ENCODE measurements at regions not wholly inside any gene's neighbourhood (a gene's known extent, or its start where the extent isn't known, plus 50 kb on each side); places are given as distances from the start of the nearest gene placed in this dataset.

GRCh38 chr17:71986886-71987285 lies 133.9 kb upstream of the SOX9 start:
- Histone ChIP-seq H3F3A (ENCODE audit: insufficient read depth) (no peaks in the 10 kb centered on the region), H2AFZ (ENCODE audit: low read depth, low read length, severe bottlenecking) (no peak overlapping the region), H3K27me3 (ENCODE audit: low read length) (no peaks in the 10 kb centered on the region), H3K4me3 (ENCODE audit: insufficient read depth, low read length, poor library complexity, severe bottlenecking) (no peak overlapping the region), H4K20me1 (ENCODE audit: low read depth, low read length) (no peaks in the 10 kb centered on the region), H3K4me2 (ENCODE audit: low read depth, low read length, poor library complexity, severe bottlenecking) (no peak overlapping the region), H3K9me3 (ENCODE audit: insufficient read depth, low read length) (no peaks in the 10 kb centered on the region), H3K9ac (ENCODE audit: low read length) (no peak overlapping the region), H3K27ac (ENCODE audit: low read depth, low read length) (no peak overlapping the region), H3K79me2 (ENCODE audit: insufficient read depth, low read length) (no peaks in the 10 kb centered on the region), H3K36me3 (ENCODE audit: low read length) (no peaks in the 10 kb centered on the region), H3K9me2 (replicated peaks; ENCODE audit: insufficient read depth, low read length) (no peaks in the 10 kb centered on the region)
- TF ChIP-seq EZH2phosphoT487 (conservative IDR thresholded peaks at IDR 0.05; ENCODE audit: low read length) (no peak), CTCF (IDR thresholded peaks at IDR 0.05; ENCODE audit: insufficient read depth, low read length, poor library complexity, severe bottlenecking) (no peak)

GRCh38 chr17:71987634-71988033 lies 133.2 kb upstream of the SOX9 start:
- Histone ChIP-seq H2AFZ (ENCODE audit: low read depth, low read length, severe bottlenecking) (no peak overlapping the region), H3K27ac (ENCODE audit: low read depth, low read length) (no peak overlapping the region)
- TF ChIP-seq CTCF (IDR thresholded peaks at IDR 0.05; ENCODE audit: insufficient read depth, low read length, poor library complexity, severe bottlenecking) (no peak), EZH2phosphoT487 (conservative IDR thresholded peaks at IDR 0.05; ENCODE audit: low read length) (no peak)

GRCh38 chr17:71989117-71989516 lies 131.7 kb upstream of the SOX9 start:
- Histone ChIP-seq H3K36me3 (ENCODE audit: low read length) (no peaks in the 10 kb centered on the region), H4K20me1 (ENCODE audit: low read depth, low read length) (no peaks in the 10 kb centered on the region), H3K79me2 (ENCODE audit: insufficient read depth, low read length) (no peaks in the 10 kb centered on the region), H3K9ac (ENCODE audit: low read length) (no peak overlapping the region), H3K4me3 (ENCODE audit: insufficient read depth, low read length, poor library complexity, severe bottlenecking) (no peak overlapping the region), H3K9me2 (replicated peaks; ENCODE audit: insufficient read depth, low read length) (no peaks in the 10 kb centered on the region), H3K4me2 (ENCODE audit: low read depth, low read length, poor library complexity, severe bottlenecking) (no peak overlapping the region), H3K27me3 (ENCODE audit: low read length) (no peaks in the 10 kb centered on the region), H3K9me3 (ENCODE audit: insufficient read depth, low read length) (no peaks in the 10 kb centered on the region), H2AFZ (ENCODE audit: low read depth, low read length, severe bottlenecking) (no peak overlapping the region), H3F3A (ENCODE audit: insufficient read depth) (no peaks in the 10 kb centered on the region), H3K27ac (ENCODE audit: low read depth, low read length) (no peak overlapping the region)
- TF ChIP-seq EZH2phosphoT487 (conservative IDR thresholded peaks at IDR 0.05; ENCODE audit: low read length), result no peak

More at GRCh38 chr17:71987634-71988033, 133.2 kb upstream of the SOX9 start:
- Histone ChIP-seq H3K4me3 (ENCODE audit: insufficient read depth, low read length, poor library complexity, severe bottlenecking) (no peak overlapping the region), H3F3A (ENCODE audit: insufficient read depth) (no peaks in the 10 kb centered on the region), H3K9ac (ENCODE audit: low read length) (no peak overlapping the region), H3K79me2 (ENCODE audit: insufficient read depth, low read length) (no peaks in the 10 kb centered on the region), H3K9me2 (replicated peaks; ENCODE audit: insufficient read depth, low read length) (no peaks in the 10 kb centered on the region), H3K9me3 (ENCODE audit: insufficient read depth, low read length) (no peaks in the 10 kb centered on the region), H4K20me1 (ENCODE audit: low read depth, low read length) (no peaks in the 10 kb centered on the region), H3K27me3 (ENCODE audit: low read length) (no peaks in the 10 kb centered on the region), H3K4me2 (ENCODE audit: low read depth, low read length, poor library complexity, severe bottlenecking) (no peak overlapping the region), H3K36me3 (ENCODE audit: low read length) (no peaks in the 10 kb centered on the region)

GRCh38 chr17:71993363-71993762 lies 127.5 kb upstream of the SOX9 start:
- Histone ChIP-seq H3K4me2 (ENCODE audit: low read depth, low read length, poor library complexity, severe bottlenecking) (no peak overlapping the region), H3K27me3 (ENCODE audit: low read length) (0 out of 2 replicates have a peak, but pooled peaks cover under 1% of the 10 kb centered on the region), H3F3A (ENCODE audit: insufficient read depth) (no peaks in the 10 kb centered on the region), H3K9me2 (replicated peaks; ENCODE audit: insufficient read depth, low read length) (0 out of 2 replicates have a peak, but pooled peaks cover 3% of the 10 kb centered on the region), H4K20me1 (ENCODE audit: low read depth, low read length) (no peaks in the 10 kb centered on the region), H3K9me3 (ENCODE audit: insufficient read depth, low read length) (no peaks in the 10 kb centered on the region), H3K27ac (ENCODE audit: low read depth, low read length) (no peak overlapping the region), H3K9ac (ENCODE audit: low read length) (no peak overlapping the region), H3K4me3 (ENCODE audit: insufficient read depth, low read length, poor library complexity, severe bottlenecking) (no peak overlapping the region), H3K36me3 (ENCODE audit: low read length) (no peaks in the 10 kb centered on the region), H3K79me2 (ENCODE audit: insufficient read depth, low read length) (no peaks in the 10 kb centered on the region), H2AFZ (ENCODE audit: low read depth, low read length, severe bottlenecking) (no peak overlapping the region)
- TF ChIP-seq EZH2phosphoT487 (conservative IDR thresholded peaks at IDR 0.05; ENCODE audit: low read length) (no peak), CTCF (IDR thresholded peaks at IDR 0.05; ENCODE audit: insufficient read depth, low read length, poor library complexity, severe bottlenecking) (no peak)
